ENCODE measurements at regions not wholly inside any gene's neighbourhood (a gene's known extent, or its start where the extent isn't known, plus 50 kb on each side); places are given as distances from the start of the nearest gene placed in this dataset.

DNA sequence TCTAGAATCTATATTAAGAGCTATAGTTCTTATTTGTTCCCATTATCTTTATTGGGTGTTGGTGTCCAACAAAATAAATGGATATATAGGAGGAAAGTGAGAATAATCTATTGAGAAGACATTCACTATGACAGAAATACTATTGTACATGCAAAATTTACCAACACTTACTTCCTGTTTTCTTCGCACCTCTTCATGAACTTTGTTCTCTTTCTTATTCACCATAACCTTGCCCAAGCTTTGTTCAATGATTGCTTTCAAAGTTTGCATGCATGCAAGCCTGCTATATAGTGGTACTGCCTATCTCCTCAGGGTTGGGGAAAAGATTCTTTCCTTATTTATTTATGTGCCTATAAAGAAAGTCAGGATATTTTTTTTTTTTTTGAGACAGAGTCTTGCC lies 176.4 kb upstream of the JADE1 start:
- no peak overlapping the region for H2BK120ac ChIP-seq (ENCODE audit: low read depth, low read length)
- no peak overlapping the region for H3K18ac ChIP-seq (ENCODE audit: low read depth, low read length)
- no peaks in the 10 kb centered on the region for H3K27me3 ChIP-seq (ENCODE audit: control insufficient read depth, insufficient read depth, low read length)
- H2AK9ac ChIP-seq (replicated peaks; ENCODE audit: low read depth, low read length, poor library complexity), result no peak overlapping the region
- 0 out of 2 replicates have a peak, but pooled peaks cover 3% of the 10 kb centered on the region for H3K9me1 ChIP-seq (ENCODE audit: insufficient read depth, low read length)
- no peak overlapping the region for H3K4ac ChIP-seq (ENCODE audit: low read depth, low read length)
- in situ Hi-C loops (cut with MboI; ENCODE audit: low sequenced_read_pairs), result no loop called here
- no peaks in the 10 kb centered on the region for H3K9me3 ChIP-seq (ENCODE audit: control insufficient read depth, insufficient read depth, low read length)
- WGBS, 2 experiments (ENCODE audit: extremely low coverage in 2 of 2, insufficient read length in 1 of 2), result no CpG with 5 or more reads among the region's 1 CpG
- no peak overlapping the region for H4K5ac ChIP-seq (ENCODE audit: low read depth, low read length)
- no peak overlapping the region for H2AFZ ChIP-seq (replicated peaks; ENCODE audit: low read length, poor library complexity)
- no peak overlapping the region for H3K56ac ChIP-seq (ENCODE audit: extremely low read depth, insufficient read depth, low read length)
- H3K27ac ChIP-seq (ENCODE audit: insufficient read depth, low read length), result no peak overlapping the region
- H3K79me1 ChIP-seq (ENCODE audit: low read depth in 1 of 2, low read length in 2 of 2), result no peaks in the 10 kb centered on the region
- POLR2A ChIA-PET (ENCODE audit: unreplicated experiment), result no interaction called here
- no peak overlapping the region for H3K4me2 ChIP-seq (ENCODE audit: low read depth, low read length)
- no peak overlapping the region for H2BK20ac ChIP-seq (ENCODE audit: low read depth, low read length)
- DNase-seq, result no peak
- no peak overlapping the region for H2BK5ac ChIP-seq (ENCODE audit: low read depth, low read length, poor library complexity, severe bottlenecking)
- no peak overlapping the region for H4K91ac ChIP-seq (ENCODE audit: insufficient read depth, low read depth, low read length)
- no peak overlapping the region for H4K8ac ChIP-seq (ENCODE audit: low read depth in 2 of 2, low read length in 2 of 2)
- TF ChIP-seq MAFK (IDR thresholded peaks at IDR 0.05; ENCODE audit: low read depth, low read length) (no peak), BHLHE40 (IDR thresholded peaks at IDR 0.05; ENCODE audit: low read depth, low read length) (no peak), FOS (IDR thresholded peaks at IDR 0.05; ENCODE audit: low read depth, low read length) (no peak), CHD1 (IDR thresholded peaks at IDR 0.05; ENCODE audit: low read depth, low read length) (no peak), MXI1 (IDR thresholded peaks at IDR 0.05; ENCODE audit: borderline replicate concordance, low read depth, low read length) (no peak), USF2 (IDR thresholded peaks at IDR 0.05; ENCODE audit: low read depth, low read length) (no peak), MAZ (IDR thresholded peaks at IDR 0.05; ENCODE audit: borderline replicate concordance, low read depth, low read length) (no peak), RAD21 (IDR thresholded peaks at IDR 0.05; ENCODE audit: low read length) (no peak), NFE2L2 (IDR thresholded peaks at IDR 0.05; ENCODE audit: low read depth, low read length) (no peak), SMC3 (IDR thresholded peaks at IDR 0.05; ENCODE audit: low read depth, low read length) (no peak), POLR2A (IDR thresholded peaks at IDR 0.05; ENCODE audit: low read depth, low read length) (no peak), RFX5 (IDR thresholded peaks at IDR 0.05; ENCODE audit: low read depth, low read length) (no peak), CEBPB (IDR thresholded peaks at IDR 0.05; ENCODE audit: low read depth, low read length) (no peak), RCOR1 (IDR thresholded peaks at IDR 0.05; ENCODE audit: insufficient replicate concordance, low read length) (no peak)
- TF ChIP-seq, protein P1, sequence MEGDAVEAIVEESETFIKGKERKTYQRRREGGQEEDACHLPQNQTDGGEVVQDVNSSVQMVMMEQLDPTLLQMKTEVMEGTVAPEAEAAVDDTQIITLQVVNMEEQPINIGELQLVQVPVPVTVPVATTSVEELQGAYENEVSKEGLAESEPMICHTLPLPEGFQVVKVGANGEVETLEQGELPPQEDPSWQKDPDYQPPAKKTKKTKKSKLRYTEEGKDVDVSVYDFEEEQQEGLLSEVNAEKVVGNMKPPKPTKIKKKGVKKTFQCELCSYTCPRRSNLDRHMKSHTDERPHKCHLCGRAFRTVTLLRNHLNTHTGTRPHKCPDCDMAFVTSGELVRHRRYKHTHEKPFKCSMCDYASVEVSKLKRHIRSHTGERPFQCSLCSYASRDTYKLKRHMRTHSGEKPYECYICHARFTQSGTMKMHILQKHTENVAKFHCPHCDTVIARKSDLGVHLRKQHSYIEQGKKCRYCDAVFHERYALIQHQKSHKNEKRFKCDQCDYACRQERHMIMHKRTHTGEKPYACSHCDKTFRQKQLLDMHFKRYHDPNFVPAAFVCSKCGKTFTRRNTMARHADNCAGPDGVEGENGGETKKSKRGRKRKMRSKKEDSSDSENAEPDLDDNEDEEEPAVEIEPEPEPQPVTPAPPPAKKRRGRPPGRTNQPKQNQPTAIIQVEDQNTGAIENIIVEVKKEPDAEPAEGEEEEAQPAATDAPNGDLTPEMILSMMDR (conservative IDR thresholded peaks at IDR 0.05; ENCODE audit: low read depth, low read length), result no peak
- TF ChIP-seq, protein P2, sequence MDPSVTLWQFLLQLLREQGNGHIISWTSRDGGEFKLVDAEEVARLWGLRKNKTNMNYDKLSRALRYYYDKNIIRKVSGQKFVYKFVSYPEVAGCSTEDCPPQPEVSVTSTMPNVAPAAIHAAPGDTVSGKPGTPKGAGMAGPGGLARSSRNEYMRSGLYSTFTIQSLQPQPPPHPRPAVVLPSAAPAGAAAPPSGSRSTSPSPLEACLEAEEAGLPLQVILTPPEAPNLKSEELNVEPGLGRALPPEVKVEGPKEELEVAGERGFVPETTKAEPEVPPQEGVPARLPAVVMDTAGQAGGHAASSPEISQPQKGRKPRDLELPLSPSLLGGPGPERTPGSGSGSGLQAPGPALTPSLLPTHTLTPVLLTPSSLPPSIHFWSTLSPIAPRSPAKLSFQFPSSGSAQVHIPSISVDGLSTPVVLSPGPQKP (IDR thresholded peaks at IDR 0.05; ENCODE audit: borderline replicate concordance, low read depth, low read length), result no peak
- no peaks in the 10 kb centered on the region; the same call in 1 of the 2 replicates for H3K4me1 ChIP-seq (ENCODE audit: control insufficient read depth, insufficient read depth, low read length)
- no peak overlapping the region for H3K4me3 ChIP-seq (ENCODE audit: insufficient read depth, low read depth, low read length)
- intact Hi-C loops (cut with micrococcal nuclease), result no loop called here
- H2AK5ac ChIP-seq (ENCODE audit: low read depth, low read length), result no peak overlapping the region
- CTCF ChIA-PET, result interaction anchor here (0.6 kb wide), 1 partner anchor 442 kb away, joined by 5 read pairs; no protein-coding TSS in a partner anchor
- no peaks in the 10 kb centered on the region for H3K36me3 ChIP-seq (ENCODE audit: control insufficient read depth, insufficient read depth, low read length)
- dilution Hi-C loops (cut with HindIII; ENCODE audit: low sequenced_read_pairs, unreplicated experiment), result no loop called here
- no peak overlapping the region for H3K9ac ChIP-seq (ENCODE audit: low read depth, low read length)
- no peaks in the 10 kb centered on the region for H4K20me1 ChIP-seq (ENCODE audit: insufficient read depth, low read length)
- no peak overlapping the region for H2BK15ac ChIP-seq (ENCODE audit: low read depth, low read length)
- no TSS peak for BruUV-seq (replicated peaks)
- ATAC-seq (ENCODE audit: low read depth), result no peak
- H3K23ac ChIP-seq (ENCODE audit: low read depth, low read length), result no peak overlapping the region
- H3K14ac ChIP-seq (replicated peaks; ENCODE audit: low read depth, low read length), result no peak overlapping the region

Data from IMR-90 (cell line).